B cell (primary cell): ENCODE measurements at regions not wholly inside any gene's neighbourhood (a gene's known extent, or its start where the extent isn't known, plus 50 kb on each side); places are given as distances from the start of the nearest gene placed in this dataset.

Experiments
- ATAC-seq: fragments of 200-7000 bp; cut with Tn5 transposase; one replicate; pipeline ENCODE4 v1.10.0; 2021; ENCODE audit warnings: low read depth, mild to moderate bottlenecking, moderate number of reproducible peaks, moderate library complexity
- CTCF ChIA-PET: fragments of 350-600 bp; sonication (Branson Sonifier 250); formaldehyde crosslinking; loops from one replicate; lab custom pipeline; 2021; ENCODE audit warnings: antibody characterized with exemption, inconsistent platforms; lab: Charles Lee
- POLR2A ChIA-PET: fragments of 350-600 bp; sonication (Branson Sonifier 250); formaldehyde crosslinking; loops from one replicate; lab custom pipeline; 2021; ENCODE audit warnings: antibody characterized with exemption; lab: Charles Lee
- DNase-seq: peaks from one replicate; pipeline ENCODE4 v3.0.0; 2013
- H2AFZ ChIP-seq: 2 replicates; pipeline ENCODE4 v1.6.1; 2012; ENCODE audit warnings: mild to moderate bottlenecking, low read depth, low read length; ENCODE audit not compliant: insufficient read depth, poor library complexity, severe bottlenecking
- H3K27ac ChIP-seq, 2 donors: 1 replicate in 1 of 2; 2 replicates in 1 of 2; pipeline ENCODE4 v1.5.1; 2012 to 2013; ENCODE audit warnings: low read length in 2 of 2, mild to moderate bottlenecking in 2 of 2, moderate library complexity in 1 of 2
- H3K27me3 ChIP-seq, 4 experiments: fragments of 200-600 bp in 1 of 4; sonication (generic) in 1 of 4; replicated peaks in 1 of 4; 1 replicate in 2 of 4; 2 replicates in 2 of 4; pipeline versions ENCODE4 v1.6.1 to v1.7.0; 2013 to 2016; ENCODE audit warnings: low read length in 3 of 4, mild to moderate bottlenecking in 2 of 4, mixed read lengths in 1 of 4, moderate library complexity in 1 of 4; ENCODE audit not compliant: insufficient read depth in 4 of 4, control insufficient read depth in 3 of 4; ENCODE audit errors: control extremely low read depth in 1 of 4
- H3K36me3 ChIP-seq, 2 experiments: replicated peaks in 1 of 2; 1 replicate in 1 of 2; 2 replicates in 1 of 2; pipeline versions ENCODE4 v1.6.1 to v1.7.1; 2013; ENCODE audit warnings: low read length in 1 of 2; ENCODE audit not compliant: insufficient read depth in 2 of 2, control insufficient read depth in 1 of 2; ENCODE audit errors: control extremely low read depth in 1 of 2, extremely low read depth in 1 of 2
- H3K4me1 ChIP-seq, 2 donors: fragments of 200-600 bp in 1 of 2; sonication (generic) in 1 of 2; 1 replicate in 1 of 2; 2 replicates in 1 of 2; pipeline versions ENCODE4 v1.5.1 to v1.6.1; 2013 to 2017; ENCODE audit warnings: low read length in 2 of 2; ENCODE audit not compliant: control insufficient read depth in 2 of 2, insufficient read depth in 2 of 2
- H3K4me2 ChIP-seq: replicated peaks from 2 replicates; pipeline ENCODE3; 2012; ENCODE audit warnings: mild to moderate bottlenecking, low read depth, low read length; ENCODE audit not compliant: poor library complexity, severe bottlenecking
- H3K4me3 ChIP-seq, 5 experiments: fragments of 200-600 bp in 1 of 5; sonication (generic) in 1 of 5; 1 replicate in 3 of 5; 2 replicates in 2 of 5; pipeline versions ENCODE4 v1.5.1 to v1.7.0; 2011 to 2016; ENCODE audit warnings: low read length in 4 of 5, mild to moderate bottlenecking in 4 of 5, low read depth in 2 of 5, control low read depth in 1 of 5, moderate library complexity in 1 of 5; ENCODE audit not compliant: insufficient read depth in 1 of 5; ENCODE audit errors: control extremely low read depth in 1 of 5, extremely low read depth in 1 of 5
- H3K79me2 ChIP-seq: fragments of 200-600 bp; sonication (generic); one replicate; pipeline ENCODE4 v1.6.0; 2016; ENCODE audit warnings: low read length; ENCODE audit not compliant: control insufficient read depth, insufficient read depth
- H3K9ac ChIP-seq: fragments of 200-600 bp; sonication (generic); 2 replicates; pipeline ENCODE4 v1.6.1; 2017; ENCODE audit warnings: mild to moderate bottlenecking, low read length, moderate library complexity
- H3K9me3 ChIP-seq, 3 donors: one replicate each; pipeline versions ENCODE4 v1.6.1 to v1.7.1; 2013; ENCODE audit warnings: low read length in 2 of 3; ENCODE audit not compliant: control insufficient read depth in 2 of 3, insufficient read depth in 1 of 3; ENCODE audit errors: control extremely low read depth in 1 of 3
- H4K20me1 ChIP-seq: 2 replicates; pipeline ENCODE4 v1.6.0; 2012; ENCODE audit warnings: mild to moderate bottlenecking, low read length; ENCODE audit not compliant: insufficient read depth, control insufficient read depth, poor library complexity, severe bottlenecking
- H3K27ac Mint-ChIP-seq: one replicate; pipeline ENCODE4 v1.8.0; 2021; ENCODE audit warnings: mixed read lengths
- H3K27me3 Mint-ChIP-seq: one replicate; pipeline ENCODE4 v1.8.0; 2021; ENCODE audit warnings: mixed read lengths
- H3K4me1 Mint-ChIP-seq: one replicate; pipeline ENCODE4 v1.8.0; 2021; ENCODE audit warnings: mixed read lengths
- H3K4me3 Mint-ChIP-seq: one replicate; pipeline ENCODE4 v1.8.0; 2021; ENCODE audit warnings: mixed read lengths
- H3K9me3 Mint-ChIP-seq: one replicate; pipeline ENCODE4 v1.8.0; 2022; ENCODE audit warnings: mixed read lengths; ENCODE audit not compliant: insufficient read depth
- EZH2 ChIP-seq: IDR thresholded peaks from 2 replicates; pipeline ENCODE4 v1.6.1; 2012; ENCODE audit warnings: borderline replicate concordance, low read depth, mild to moderate bottlenecking, moderate library complexity, low read length; ENCODE audit not compliant: insufficient read depth, poor library complexity, severe bottlenecking
- WGBS: methylation state at CpG from one replicate; pipeline ENCODE4 v1.1.5; 2013; ENCODE audit warnings: missing lambda C conversion rate; ENCODE audit not compliant: insufficient coverage; 5-methylcytosine and 5-hydroxymethylcytosine counted together
- intact Hi-C: fragments of 100-400 bp; cut with micrococcal nuclease; formaldehyde crosslinking; loops from one replicate; pipeline ENCODE4 v1.10.0; 2022
- TF ChIP-seq, protein P1 (sequence below): fragments of 200-600 bp; IDR thresholded peaks from one replicate; pipeline ENCODE4 v1.8.0; 2022; ENCODE audit warnings: antibody characterized with exemption, mild to moderate bottlenecking

DNA sequence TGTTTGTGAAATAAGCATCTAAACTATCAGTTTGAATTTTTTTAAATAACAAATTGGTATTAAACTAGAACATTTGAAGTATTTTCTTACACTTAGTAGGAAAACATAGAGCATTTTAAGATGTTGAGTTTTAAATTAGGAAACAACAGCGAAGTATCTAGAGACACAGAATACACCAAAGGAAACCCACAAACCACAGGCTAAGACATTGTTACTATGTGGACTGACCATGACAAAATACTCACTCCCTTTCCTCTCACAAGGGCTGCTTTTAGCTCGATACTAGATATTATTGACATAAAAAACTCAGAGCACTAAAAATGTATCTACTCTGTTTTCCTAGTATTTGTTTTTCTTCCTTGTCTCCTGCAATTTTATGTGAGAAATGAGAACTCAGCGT, 266.0 kb upstream of the CITED2 start:
- TF ChIP-seq, protein P1, sequence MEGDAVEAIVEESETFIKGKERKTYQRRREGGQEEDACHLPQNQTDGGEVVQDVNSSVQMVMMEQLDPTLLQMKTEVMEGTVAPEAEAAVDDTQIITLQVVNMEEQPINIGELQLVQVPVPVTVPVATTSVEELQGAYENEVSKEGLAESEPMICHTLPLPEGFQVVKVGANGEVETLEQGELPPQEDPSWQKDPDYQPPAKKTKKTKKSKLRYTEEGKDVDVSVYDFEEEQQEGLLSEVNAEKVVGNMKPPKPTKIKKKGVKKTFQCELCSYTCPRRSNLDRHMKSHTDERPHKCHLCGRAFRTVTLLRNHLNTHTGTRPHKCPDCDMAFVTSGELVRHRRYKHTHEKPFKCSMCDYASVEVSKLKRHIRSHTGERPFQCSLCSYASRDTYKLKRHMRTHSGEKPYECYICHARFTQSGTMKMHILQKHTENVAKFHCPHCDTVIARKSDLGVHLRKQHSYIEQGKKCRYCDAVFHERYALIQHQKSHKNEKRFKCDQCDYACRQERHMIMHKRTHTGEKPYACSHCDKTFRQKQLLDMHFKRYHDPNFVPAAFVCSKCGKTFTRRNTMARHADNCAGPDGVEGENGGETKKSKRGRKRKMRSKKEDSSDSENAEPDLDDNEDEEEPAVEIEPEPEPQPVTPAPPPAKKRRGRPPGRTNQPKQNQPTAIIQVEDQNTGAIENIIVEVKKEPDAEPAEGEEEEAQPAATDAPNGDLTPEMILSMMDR, result no peak
- no peak for TF ChIP-seq EZH2

DNA sequence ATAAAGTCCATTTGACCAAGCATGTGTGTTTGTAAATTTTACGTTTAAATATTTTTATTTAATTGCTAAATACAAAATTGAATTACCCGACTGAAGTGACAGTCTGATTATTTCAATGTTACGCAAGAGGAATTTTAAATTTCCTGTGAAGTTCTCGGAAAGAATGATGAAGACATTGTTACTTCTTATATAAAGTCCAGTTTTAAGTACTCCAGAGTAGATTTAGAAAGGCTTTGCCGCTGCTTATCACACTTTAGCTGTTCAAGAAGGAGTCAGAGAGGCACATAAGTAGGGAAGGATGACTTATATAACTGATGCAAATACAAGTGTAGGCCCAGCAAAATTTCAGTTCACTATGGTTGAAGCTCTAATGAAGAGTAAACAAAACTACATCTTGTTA, 265.1 kb upstream of the CITED2 start:
- H3K9me3 Mint-ChIP-seq, result no peaks in the 10 kb centered on the region
- no peak overlapping the region for H3K4me3 Mint-ChIP-seq
- intact Hi-C loops, result no loop called here
- DNase-seq (no peak), ATAC-seq (no peak)
- WGBS, result 80% methylated on average over 2 of the region's 5 CpGs
- H3K27ac Mint-ChIP-seq, result no peak overlapping the region
- no peaks in the 10 kb centered on the region for H3K27me3 ChIP-seq
- ChIA-PET POLR2A (no interaction called here), CTCF (no interaction called here)
- H2AFZ ChIP-seq, result no peak overlapping the region
- no peak overlapping the region for H3K4me2 ChIP-seq
- no peaks in the 10 kb centered on the region for H4K20me1 ChIP-seq
- peaks cover 5 to 8% of the 10 kb centered on the region in 2 donors for H3K4me1 ChIP-seq
- no peaks in the 10 kb centered on the region for H3K27me3 Mint-ChIP-seq
- H3K4me1 Mint-ChIP-seq, result peaks cover 14% of the 10 kb centered on the region
- no peaks in the 10 kb centered on the region for H3K9me3 ChIP-seq
- H3K9ac ChIP-seq, result no peak overlapping the region
- no peak for TF ChIP-seq EZH2
- TF ChIP-seq, protein P1, result no peak
- no peaks in the 10 kb centered on the region for H3K36me3 ChIP-seq
- H3K79me2 ChIP-seq, result no peaks in the 10 kb centered on the region
- no peak overlapping the region for H3K27ac ChIP-seq
- H3K4me3 ChIP-seq, result no peak overlapping the region

More for the DNA sequence above, 266.0 kb upstream of the CITED2 start:
- no peaks in the 10 kb centered on the region for H3K27me3 Mint-ChIP-seq
- Histone ChIP-seq H3K27me3 (no peaks in the 10 kb centered on the region), H4K20me1 (no peaks in the 10 kb centered on the region), H3K9ac (no peak overlapping the region), H3K36me3 (no peaks in the 10 kb centered on the region), H3K27ac (no peak overlapping the region), H3K4me1 (peaks cover 5 to 8% of the 10 kb centered on the region in 2 donors), H3K4me3 (no peak overlapping the region), H3K9me3 (no peaks in the 10 kb centered on the region), H3K79me2 (no peaks in the 10 kb centered on the region), H3K4me2 (no peak overlapping the region), H2AFZ (no peak overlapping the region)
- POLR2A ChIA-PET, result no interaction called here
- no CpG with 5 or more reads among the region's 3 CpGs for WGBS
- H3K27ac Mint-ChIP-seq, result no peak overlapping the region
- intact Hi-C loops, result no loop called here
- peaks cover 14% of the 10 kb centered on the region for H3K4me1 Mint-ChIP-seq
- ATAC-seq (no peak), DNase-seq (no peak)
- no peak overlapping the region for H3K4me3 Mint-ChIP-seq
- H3K9me3 Mint-ChIP-seq, result no peaks in the 10 kb centered on the region
- CTCF ChIA-PET, result no interaction called here
